ENCODE measurements at regions not wholly inside any gene's neighbourhood (a gene's known extent, or its start where the extent isn't known, plus 50 kb on each side); places are given as distances from the start of the nearest gene placed in this dataset.

- no peak for DNase-seq
These were observed 499.3 kb downstream of the GLRX3 start for GRCh38 chr10:130635528-130635927.

DNA sequence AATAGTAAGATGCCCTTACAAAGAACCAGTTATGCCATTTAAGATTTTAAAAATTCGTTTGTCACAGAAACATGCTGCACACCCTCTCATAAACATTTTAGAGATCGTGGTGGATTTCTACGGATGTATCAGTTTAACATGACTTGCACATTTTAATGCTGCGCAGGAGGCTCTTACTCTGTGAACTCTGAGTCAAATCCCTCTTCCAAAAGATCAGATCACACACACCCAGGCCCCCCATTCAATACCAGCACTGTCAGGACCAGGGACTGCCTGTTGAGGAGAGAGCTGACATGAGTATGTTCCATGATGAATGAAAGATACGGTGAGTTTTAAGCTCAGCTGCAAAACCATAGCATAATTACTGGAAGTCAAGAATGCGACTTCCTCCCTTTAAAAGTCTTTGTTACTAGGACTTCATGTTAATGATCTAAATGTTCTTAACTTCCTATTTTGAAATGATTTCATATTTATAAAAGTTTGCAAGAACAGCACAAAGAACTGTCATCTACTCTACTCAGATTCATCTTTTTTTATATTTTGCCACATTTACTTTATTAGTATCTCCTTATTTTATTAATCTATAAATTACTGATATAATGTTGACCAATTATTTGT, 500.2 kb downstream of the GLRX3 start:
- no peak for DNase-seq

DNA sequence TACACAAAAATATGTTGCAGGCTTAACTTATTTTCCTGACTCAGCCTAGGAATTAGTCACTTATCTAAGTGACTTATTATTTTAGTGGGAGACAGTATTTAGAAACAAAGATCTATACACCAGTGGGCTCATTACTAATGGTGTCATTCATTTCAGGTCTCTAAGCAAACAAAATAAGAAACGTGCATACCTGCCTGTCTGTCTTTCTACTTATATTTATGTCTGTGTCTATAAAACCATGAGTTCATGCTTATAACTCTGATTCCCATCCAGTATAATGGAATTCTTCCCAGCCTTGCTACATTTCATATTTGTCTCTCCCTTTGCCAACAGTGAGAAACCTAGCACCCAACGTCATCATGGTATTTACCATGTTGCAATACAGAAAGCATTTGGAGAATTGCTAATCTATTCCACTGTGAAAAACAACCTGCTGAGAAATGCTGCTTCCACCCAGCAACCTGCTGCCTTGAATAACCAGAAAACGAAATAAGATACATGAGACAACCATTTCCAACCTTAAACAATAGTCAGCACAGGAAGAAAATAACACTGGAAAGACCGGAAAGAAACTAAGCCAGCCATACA, 501.0 kb downstream of the GLRX3 start:
- DNase-seq, result no peak

GRCh38 chr10:130638991-130639390, 502.8 kb downstream of the GLRX3 start:
- DNase-seq, result no peak

DNA sequence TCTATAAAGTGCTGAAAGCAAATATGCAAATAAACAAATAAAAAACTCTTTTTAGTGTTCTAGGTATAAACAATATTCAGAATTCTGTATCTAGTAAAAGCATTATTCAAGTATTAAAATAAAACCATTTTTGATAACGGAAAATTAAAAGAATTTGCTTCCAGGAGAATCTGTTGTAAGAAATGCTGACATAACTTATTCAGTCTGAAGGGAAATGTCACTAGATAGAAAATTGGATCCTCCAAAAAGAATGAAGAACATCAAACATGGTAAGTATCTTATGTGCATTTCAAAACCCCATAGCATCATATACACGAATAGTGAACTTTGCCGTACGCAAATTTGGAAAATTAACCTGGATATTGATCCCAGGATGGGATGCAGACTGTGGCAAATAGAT, 506.7 kb downstream of the GLRX3 start:
- no peak for DNase-seq

DNA sequence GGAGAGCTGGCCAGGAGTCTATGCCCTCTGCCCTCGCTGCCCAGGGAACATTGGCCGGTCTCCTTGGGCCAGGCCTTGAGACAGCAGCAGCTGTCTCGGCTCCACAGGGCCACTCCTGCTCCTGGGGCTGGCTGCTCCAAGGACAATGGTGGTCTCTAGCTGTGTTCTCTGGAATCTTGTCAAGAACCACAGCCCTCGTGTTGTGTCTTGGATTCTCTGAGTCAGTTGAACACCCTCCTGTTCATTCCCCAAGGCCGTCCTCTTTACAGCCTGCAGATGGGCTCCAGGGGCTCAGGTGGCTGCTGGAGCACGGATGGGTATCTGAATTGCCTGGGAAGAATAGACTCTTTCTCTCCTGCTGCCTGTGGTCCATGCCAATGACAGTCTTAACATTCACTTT, 511.1 kb downstream of the GLRX3 start:
- no peak for DNase-seq

GRCh38 chr10:130648807-130649206, 512.6 kb downstream of the GLRX3 start:
- no peak for DNase-seq

- DNase-seq, result no peak
These were observed 516.4 kb downstream of the GLRX3 start for GRCh38 chr10:130652544-130652943.

DNA sequence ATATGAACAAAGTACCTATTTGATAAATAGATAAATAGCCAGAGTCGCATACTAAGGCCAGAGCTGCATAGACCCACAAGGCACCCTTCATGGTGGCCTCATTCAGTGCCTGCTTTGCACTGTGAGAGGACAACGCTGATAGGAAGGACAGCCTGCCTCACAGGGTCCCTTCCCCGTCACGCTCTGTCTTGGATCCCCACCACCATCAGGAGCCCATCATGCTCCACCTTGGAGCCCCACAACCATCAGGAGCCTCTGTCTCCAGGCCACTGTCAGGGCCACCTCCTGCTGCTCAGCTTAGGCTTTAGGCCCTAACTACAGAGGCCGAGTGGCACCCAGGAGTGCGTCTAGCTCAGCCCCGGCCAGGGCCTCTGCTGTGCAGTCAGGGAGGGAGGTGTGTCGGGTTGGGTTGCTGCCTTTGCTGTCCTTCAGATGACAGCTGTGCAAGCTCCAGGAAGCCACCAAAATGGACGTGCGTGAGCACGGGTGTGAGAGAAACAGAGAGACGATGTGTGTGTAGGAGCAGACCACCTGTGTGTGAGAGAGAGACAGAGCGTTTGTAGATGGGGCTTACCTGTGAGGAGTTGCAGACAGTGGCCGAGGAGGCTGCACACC, 516.9 kb downstream of the GLRX3 start:
- no peak for DNase-seq

GRCh38 chr10:130654726-130655125, 518.5 kb downstream of the GLRX3 start:
- no peak for DNase-seq

DNA sequence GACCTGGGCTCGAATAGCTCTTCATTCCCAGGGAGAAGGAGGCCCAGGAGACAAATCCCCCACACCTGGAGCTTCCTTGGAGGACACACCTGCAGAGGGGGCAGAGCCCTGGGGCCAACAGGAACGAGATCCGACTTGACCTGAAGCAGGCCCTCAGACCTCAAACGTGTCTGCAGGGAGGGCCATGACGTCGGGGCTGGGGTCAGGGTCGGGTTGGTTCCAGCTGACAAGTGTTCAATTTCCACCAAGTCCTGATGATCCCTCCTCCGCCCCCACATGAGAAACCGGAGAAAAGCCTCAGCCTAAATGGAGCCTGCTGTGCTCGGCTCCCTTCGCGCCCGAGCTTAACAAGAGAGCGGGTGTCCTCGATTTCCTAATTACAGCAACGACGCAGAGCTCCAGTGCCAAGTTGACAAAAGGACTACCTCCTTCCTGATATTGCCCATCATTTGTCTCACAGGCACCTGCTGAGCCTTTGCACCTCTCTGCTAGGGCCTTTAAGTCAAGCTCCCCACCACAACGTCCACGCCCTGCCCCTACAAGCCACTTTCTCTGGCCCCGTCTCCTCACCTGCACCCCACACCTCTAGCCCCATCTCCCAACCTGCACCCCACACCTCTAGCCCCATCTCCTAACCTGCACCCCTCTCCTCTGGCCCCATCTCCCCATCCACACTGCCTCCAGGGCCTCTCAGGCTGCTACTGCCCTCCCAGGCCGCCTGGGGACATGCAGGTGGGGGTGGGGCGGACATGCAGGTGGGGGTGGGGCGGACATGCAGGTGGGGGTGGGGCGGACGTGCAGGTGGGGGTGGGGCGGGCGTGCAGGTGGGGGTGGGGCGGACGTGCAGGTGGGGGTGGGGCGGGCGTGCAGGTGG, 519.4 kb downstream of the GLRX3 start:
- DNase-seq, result no peak

GRCh38 chr10:130656187-130656575, 520.0 kb downstream of the GLRX3 start:
- no peak for DNase-seq

- DNase-seq, result no peak
These were observed 520.5 kb downstream of the GLRX3 start for GRCh38 chr10:130656582-130657133.

DNA sequence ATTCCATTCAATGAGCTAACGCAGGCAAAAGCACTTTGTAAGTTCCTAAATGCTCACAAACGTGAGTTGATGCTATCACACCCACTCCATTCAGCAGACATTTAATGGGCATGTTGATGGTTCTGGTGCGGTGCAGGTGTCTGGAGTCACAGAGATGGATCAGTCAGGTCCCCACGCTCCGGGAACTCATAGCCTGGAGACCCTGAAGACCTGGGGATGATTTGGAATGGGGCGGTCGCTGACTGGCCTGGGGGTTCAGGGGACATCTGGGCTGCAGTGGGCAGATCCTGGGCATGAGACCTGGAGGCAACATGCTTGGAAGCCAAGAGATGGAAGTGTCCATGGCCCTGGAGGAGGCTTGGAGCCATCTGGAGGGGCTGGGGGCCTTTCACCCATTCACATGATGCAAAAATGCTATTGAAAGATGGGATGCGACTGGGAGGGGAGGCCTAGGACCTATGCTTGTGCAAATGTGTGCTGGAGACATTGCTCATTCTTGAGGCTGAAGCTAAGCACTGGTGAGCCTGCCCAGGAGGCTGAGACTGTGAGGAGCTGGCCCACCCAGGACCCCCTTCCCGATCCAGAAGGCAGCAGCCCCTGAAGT, 522.6 kb downstream of the GLRX3 start:
- no peak for DNase-seq

DNA sequence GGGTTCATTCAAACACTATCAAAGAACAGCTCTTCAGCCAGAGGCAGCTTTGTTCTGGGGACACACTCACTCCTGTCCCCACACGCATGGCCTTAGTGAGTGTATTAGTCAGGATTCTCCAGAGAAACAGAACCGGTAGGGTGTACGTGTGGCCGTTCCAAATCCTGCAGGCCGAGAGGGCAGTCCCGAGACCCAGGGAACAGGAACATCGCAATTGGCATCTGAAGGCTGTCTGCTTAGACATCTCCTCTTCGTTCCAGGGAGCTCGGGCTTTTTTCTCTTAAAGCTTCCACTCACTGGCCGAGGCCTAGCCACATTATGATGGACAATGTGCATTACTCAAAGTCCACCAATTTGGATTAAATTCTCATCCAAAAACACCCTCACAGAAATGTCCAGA, 523.3 kb downstream of the GLRX3 start:
- no peak for DNase-seq

DNA sequence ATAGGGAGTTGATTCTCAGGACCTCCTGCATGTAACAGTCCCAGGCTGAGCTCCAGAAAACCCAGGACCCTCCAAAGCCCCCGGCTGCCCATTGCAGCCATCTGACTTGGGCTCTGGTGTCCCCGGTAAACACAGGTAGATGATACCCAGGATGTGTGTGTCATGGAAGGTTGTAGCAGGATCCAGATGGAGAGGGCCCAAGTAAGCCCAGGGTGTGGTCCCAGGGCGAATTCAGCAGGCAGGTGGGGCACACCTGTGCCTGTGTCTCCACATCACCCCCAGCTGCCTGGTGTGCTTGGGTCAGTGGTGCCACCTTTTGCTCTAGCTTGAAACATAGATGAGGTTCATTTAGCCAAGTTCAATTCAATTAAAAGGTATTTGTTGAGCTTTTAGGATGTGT, 524.1 kb downstream of the GLRX3 start:
- no peak for DNase-seq

- DNase-seq, result no peak
These were observed 525.2 kb downstream of the GLRX3 start for GRCh38 chr10:130661419-130661818.

DNA sequence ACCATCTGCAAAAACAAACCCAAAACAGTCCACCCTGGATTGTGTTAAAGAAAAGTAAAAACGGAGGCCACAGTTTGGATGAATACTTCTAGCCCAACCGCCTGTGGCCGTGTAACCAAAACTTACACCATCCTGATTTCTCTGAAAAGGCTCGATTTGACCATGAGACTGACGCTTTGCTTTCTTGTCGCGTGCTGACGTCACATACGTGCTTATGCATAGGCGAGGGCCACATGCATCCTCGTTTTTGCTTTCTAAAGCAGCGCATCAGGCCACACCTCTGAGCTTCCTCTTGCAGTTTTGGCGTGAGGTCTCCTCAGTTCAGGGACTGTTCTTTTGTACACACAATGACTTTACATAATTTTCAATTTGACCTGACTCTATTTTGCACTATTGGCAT, 526.6 kb downstream of the GLRX3 start:
- no peak for DNase-seq

- no peak for DNase-seq
These were observed 528.3 kb downstream of the GLRX3 start for GRCh38 chr10:130664526-130664925.

DNA sequence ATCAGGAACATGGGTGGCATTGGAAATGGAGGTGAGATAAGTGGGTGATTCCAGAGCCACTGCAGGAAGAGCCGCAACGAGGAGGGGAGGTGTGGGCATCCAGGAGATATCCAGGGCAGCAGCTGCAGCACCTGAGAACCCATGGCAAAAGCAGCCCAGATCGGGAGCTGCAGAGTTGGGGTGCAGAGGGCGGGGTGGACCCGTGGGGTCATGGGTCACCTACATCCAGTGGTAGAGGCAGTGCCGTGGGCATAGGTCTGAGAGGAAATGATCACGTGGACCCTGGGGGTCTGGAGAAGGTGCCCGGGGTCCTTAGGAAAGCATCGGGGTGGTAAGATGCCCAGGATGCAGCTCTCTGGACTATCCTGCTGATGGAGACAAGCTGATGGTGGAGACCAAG, 530.0 kb downstream of the GLRX3 start:
- DNase-seq, result no peak

- DNase-seq, result no peak
These were observed 550.6 kb downstream of the GLRX3 start for GRCh38 chr10:130686689-130687300.

- no peak for DNase-seq
These were observed 551.4 kb downstream of the GLRX3 start for GRCh38 chr10:130687566-130687965.

All from activated CD4-positive, alpha-beta T cell treated with anti-CD3 and anti-CD28 coated beads, Interleukin-2, amount 50 U/mL, for 1 hour (primary cell).